ENCODE measurements at regions not wholly inside any gene's neighbourhood (a gene's known extent, or its start where the extent isn't known, plus 50 kb on each side); places are given as distances from the start of the nearest gene placed in this dataset.
A peak's percentile ranks its signal among the peaks of the same experiment; 100 is the strongest.
"Not testable (repeated sequence)": the region's sequence is repeated elsewhere in the genome, so short reads cannot be mapped to it uniquely, and the experiment has no call there.

- Histone ChIP-seq H3K4me3 (ENCODE audit: low read length) (no peak overlapping the region), H3K27ac (ENCODE audit: low read length) (no peak overlapping the region), H3K4me1 (ENCODE audit: insufficient read depth, low read length) (no peaks in the 10 kb centered on the region), H3K9ac (ENCODE audit: low read length) (no peak overlapping the region), H3K79me2 (ENCODE audit: low read length) (no peaks in the 10 kb centered on the region), H3K4me2 (ENCODE audit: low read length) (no peak overlapping the region), H3K9me3 (ENCODE audit: low read length) (no peaks in the 10 kb centered on the region), H4K20me1 (ENCODE audit: low read length) (no peaks in the 10 kb centered on the region), H3K27me3 (ENCODE audit: low read length) (peaks cover 5% of the 10 kb centered on the region; the same call in 1 of the 2 replicates), H2AFZ (ENCODE audit: low read length) (no peak overlapping the region), H3K9me2 (replicated peaks; ENCODE audit: low read length) (no peaks in the 10 kb centered on the region), H3K36me3 (ENCODE audit: low read depth, low read length) (no peaks in the 10 kb centered on the region), H3F3A (ENCODE audit: low read length, unreplicated experiment) (no peaks in the 10 kb centered on the region)
- intact Hi-C loops (cut with micrococcal nuclease) = no loop called here
- ChIA-PET CTCF (no interaction called here), POLR2A (ENCODE audit: unreplicated experiment) (no interaction called here)
- no peak for TF ChIP-seq CTCF (conservative IDR thresholded peaks at IDR 0.05; ENCODE audit: low read depth, low read length)
- no peak for TF ChIP-seq EZH2 (IDR thresholded peaks at IDR 0.05; ENCODE audit: low read length, unreplicated experiment)
- no peak for TF ChIP-seq EZH2phosphoT487 (IDR thresholded peaks at IDR 0.05; ENCODE audit: borderline replicate concordance, low read length)
- ATAC-seq (no peak), DNase-seq (peak; percentile 5)
- BruUV-seq (replicated peaks) = no TSS peak
These were observed 67.4 kb upstream of the GBA3 start for GRCh38 chr4:22625311-22625710.

- BruUV-seq (replicated peaks); H3K27ac ChIP-seq (ENCODE audit: low read length); DNase-seq; H3K9ac ChIP-seq (ENCODE audit: low read length); ATAC-seq; H3K4me1 ChIP-seq (ENCODE audit: insufficient read depth, low read length); H4K20me1 ChIP-seq (ENCODE audit: low read length); H2AFZ ChIP-seq (ENCODE audit: low read length); CTCF ChIA-PET; intact Hi-C loops (cut with micrococcal nuclease); H3K9me3 ChIP-seq (ENCODE audit: low read length); H3K9me2 ChIP-seq (replicated peaks; ENCODE audit: low read length); H3K36me3 ChIP-seq (ENCODE audit: low read depth, low read length); H3F3A ChIP-seq (ENCODE audit: low read length, unreplicated experiment); H3K4me3 ChIP-seq (ENCODE audit: low read length); H3K4me2 ChIP-seq (ENCODE audit: low read length); H3K79me2 ChIP-seq (ENCODE audit: low read length); POLR2A ChIA-PET (ENCODE audit: unreplicated experiment): not testable (repeated sequence)
- peaks cover 12% of the 10 kb centered on the region; the same call in 1 of the 2 replicates for H3K27me3 ChIP-seq (ENCODE audit: low read length)
These were observed 64.9 kb upstream of the GBA3 start for GRCh38 chr4:22627851-22628250.

GRCh38 chr4:22630161-22630975, 62.4 kb upstream of the GBA3 start:
- H3K79me2 ChIP-seq (ENCODE audit: low read length); H3F3A ChIP-seq (ENCODE audit: low read length, unreplicated experiment); H3K4me1 ChIP-seq (ENCODE audit: insufficient read depth, low read length); POLR2A ChIA-PET (ENCODE audit: unreplicated experiment); BruUV-seq (replicated peaks); H3K36me3 ChIP-seq (ENCODE audit: low read depth, low read length); H3K27ac ChIP-seq (ENCODE audit: low read length); ATAC-seq; CTCF ChIA-PET; H3K9ac ChIP-seq (ENCODE audit: low read length); DNase-seq; H3K9me3 ChIP-seq (ENCODE audit: low read length); H2AFZ ChIP-seq (ENCODE audit: low read length); intact Hi-C loops (cut with micrococcal nuclease); H3K4me3 ChIP-seq (ENCODE audit: low read length); H4K20me1 ChIP-seq (ENCODE audit: low read length); H3K9me2 ChIP-seq (replicated peaks; ENCODE audit: low read length); H3K4me2 ChIP-seq (ENCODE audit: low read length): not testable (repeated sequence)
- H3K27me3 ChIP-seq (ENCODE audit: low read length) = peaks cover 12% of the 10 kb centered on the region; the same call in 1 of the 2 replicates

- BruUV-seq (replicated peaks); intact Hi-C loops (cut with micrococcal nuclease); CTCF ChIA-PET: not testable (repeated sequence)
These were observed 61.6 kb upstream of the GBA3 start for GRCh38 chr4:22631167-22631566.

More at GRCh38 chr4:22631167-22631566, 61.6 kb upstream of the GBA3 start:
- H3K27me3 ChIP-seq (ENCODE audit: low read length) = peaks cover 12% of the 10 kb centered on the region; the same call in 1 of the 2 replicates
- ATAC-seq; H3K4me3 ChIP-seq (ENCODE audit: low read length); H3K4me1 ChIP-seq (ENCODE audit: insufficient read depth, low read length); H3K4me2 ChIP-seq (ENCODE audit: low read length); H3K79me2 ChIP-seq (ENCODE audit: low read length); POLR2A ChIA-PET (ENCODE audit: unreplicated experiment); DNase-seq; H2AFZ ChIP-seq (ENCODE audit: low read length); H3F3A ChIP-seq (ENCODE audit: low read length, unreplicated experiment); H3K9me3 ChIP-seq (ENCODE audit: low read length); H3K27ac ChIP-seq (ENCODE audit: low read length); H4K20me1 ChIP-seq (ENCODE audit: low read length); H3K9ac ChIP-seq (ENCODE audit: low read length); H3K9me2 ChIP-seq (replicated peaks; ENCODE audit: low read length); H3K36me3 ChIP-seq (ENCODE audit: low read depth, low read length): not testable (repeated sequence)

Data from PC-3 (cell line).